ENCODE measurements at regions not wholly inside any gene's neighbourhood (a gene's known extent, or its start where the extent isn't known, plus 50 kb on each side); places are given as distances from the start of the nearest gene placed in this dataset.

- Mint-ChIP-seq H3K27ac (no peak overlapping the region), H3K4me1 (no peaks in the 10 kb centered on the region), H3K27me3 (no peaks in the 10 kb centered on the region), H3K4me3 (no peak overlapping the region), H3K36me3 (no peaks in the 10 kb centered on the region), H3K9me3 (peaks cover 0 to 10% (median 2%) of the 10 kb centered on the region in 11 donors)
- H3K9me3 ChIP-seq (ENCODE audit: control insufficient read depth in 2 of 3, low read length in 3 of 3) = no peaks in the 10 kb centered on the region
- no peak for ATAC-seq
- H3K36me3 ChIP-seq (ENCODE audit: control insufficient read depth in 2 of 3, insufficient read depth in 3 of 3, low read length in 3 of 3) = no peaks in the 10 kb centered on the region
- ChIA-PET POLR2A (no interaction called here), CTCF (no interaction called here)
- no peak overlapping the region for H3K27ac ChIP-seq (ENCODE audit: low read depth, low read length)
- DNase-seq = no peak
- no peaks in the 10 kb centered on the region for H3K4me1 ChIP-seq (ENCODE audit: control insufficient read depth in 2 of 2, insufficient read depth in 2 of 2, low read length in 2 of 2)
- H3K4me3 ChIP-seq (ENCODE audit: low read length) = no peak overlapping the region
- intact Hi-C loops (cut with micrococcal nuclease) = no loop called here
- H3K27me3 ChIP-seq (ENCODE audit: control insufficient read depth in 2 of 2, insufficient read depth in 2 of 2, low read length in 2 of 2) = no peaks in the 10 kb centered on the region
Measured at GRCh38 chr11:24091594-24091993, 405.3 kb upstream of the LUZP2 start.

- Mint-ChIP-seq H3K4me1 (no peaks in the 10 kb centered on the region), H3K27ac (no peak overlapping the region), H3K4me3 (no peak overlapping the region), H3K27me3 (no peaks in the 10 kb centered on the region), H3K9me3 (peaks cover 0 to 7% (median 1%) of the 10 kb centered on the region in 11 donors), H3K36me3 (no peaks in the 10 kb centered on the region)
- CTCF ChIA-PET = no interaction called here
- no peaks in the 10 kb centered on the region for H3K27me3 ChIP-seq (ENCODE audit: control insufficient read depth in 2 of 2, insufficient read depth in 2 of 2, low read length in 2 of 2)
- intact Hi-C loops (cut with micrococcal nuclease) = no loop called here
- H3K27ac ChIP-seq (ENCODE audit: low read depth, low read length) = no peak overlapping the region
- H3K36me3 ChIP-seq (ENCODE audit: control insufficient read depth in 2 of 3, insufficient read depth in 3 of 3, low read length in 3 of 3) = no peaks in the 10 kb centered on the region
- POLR2A ChIA-PET = no interaction called here
- H3K9me3 ChIP-seq (ENCODE audit: control insufficient read depth in 2 of 3, low read length in 3 of 3) = no peaks in the 10 kb centered on the region
- ATAC-seq (no peak), DNase-seq (no peak)
- H3K4me3 ChIP-seq (ENCODE audit: low read length) = no peak overlapping the region
- no peaks in the 10 kb centered on the region for H3K4me1 ChIP-seq (ENCODE audit: control insufficient read depth in 2 of 2, insufficient read depth in 2 of 2, low read length in 2 of 2)
Measured at GRCh38 chr11:24093375-24093774, 403.5 kb upstream of the LUZP2 start.

GRCh38 chr11:24108609-24109008 is 388.2 kb upstream of the LUZP2 start:
- no peak overlapping the region for H3K27ac ChIP-seq (ENCODE audit: low read depth, low read length)
- H3K36me3 ChIP-seq (ENCODE audit: control insufficient read depth in 2 of 3, insufficient read depth in 3 of 3, low read length in 3 of 3) = no peaks in the 10 kb centered on the region
- DNase-seq = no peak
- H3K36me3 Mint-ChIP-seq = peaks cover 0 to 3% (median 0%) of the 10 kb centered on the region in 5 donors
- peaks cover 0 to 7% (median 0%) of the 10 kb centered on the region in 3 experiments for H3K9me3 ChIP-seq (ENCODE audit: control insufficient read depth in 2 of 3, low read length in 3 of 3)
- no peaks in the 10 kb centered on the region for H3K4me1 ChIP-seq (ENCODE audit: control insufficient read depth in 2 of 2, insufficient read depth in 2 of 2, low read length in 2 of 2)
- H3K4me3 ChIP-seq (ENCODE audit: low read length) = no peak overlapping the region
- H3K27me3 ChIP-seq (ENCODE audit: control insufficient read depth in 2 of 2, insufficient read depth in 2 of 2, low read length in 2 of 2) = no peaks in the 10 kb centered on the region
- peaks cover 8 to 39% (median 16%) of the 10 kb centered on the region in 11 donors for H3K9me3 Mint-ChIP-seq
- POLR2A ChIA-PET = no interaction called here
- H3K27ac Mint-ChIP-seq = no peak overlapping the region
- no peak for ATAC-seq
- H3K27me3 Mint-ChIP-seq = no peaks in the 10 kb centered on the region
- CTCF ChIA-PET = no interaction called here
- no peaks in the 10 kb centered on the region for H3K4me1 Mint-ChIP-seq
- intact Hi-C loops (cut with micrococcal nuclease) = no loop called here
- no peak overlapping the region for H3K4me3 Mint-ChIP-seq

- no peaks in the 10 kb centered on the region for H3K27me3 ChIP-seq (ENCODE audit: control insufficient read depth in 2 of 2, insufficient read depth in 2 of 2, low read length in 2 of 2)
- H3K4me3 ChIP-seq (ENCODE audit: low read length) = no peak overlapping the region
- H3K27ac ChIP-seq (ENCODE audit: low read depth, low read length) = no peak overlapping the region
- ATAC-seq (no peak), DNase-seq (no peak)
- no peaks in the 10 kb centered on the region for H3K36me3 Mint-ChIP-seq
- no peak overlapping the region for H3K4me3 Mint-ChIP-seq
- intact Hi-C loops (cut with micrococcal nuclease) = no loop called here
- no peaks in the 10 kb centered on the region for H3K4me1 ChIP-seq (ENCODE audit: control insufficient read depth in 2 of 2, insufficient read depth in 2 of 2, low read length in 2 of 2)
- no peaks in the 10 kb centered on the region for H3K9me3 ChIP-seq (ENCODE audit: control insufficient read depth in 2 of 3, low read length in 3 of 3)
- peaks cover 0 to 10% (median 2%) of the 10 kb centered on the region in 11 donors for H3K9me3 Mint-ChIP-seq
- no peak overlapping the region for H3K27ac Mint-ChIP-seq
- no peaks in the 10 kb centered on the region for H3K27me3 Mint-ChIP-seq
- H3K4me1 Mint-ChIP-seq = no peaks in the 10 kb centered on the region
- POLR2A ChIA-PET = no interaction called here
- CTCF ChIA-PET = no interaction called here
- no peaks in the 10 kb centered on the region for H3K36me3 ChIP-seq (ENCODE audit: control insufficient read depth in 2 of 3, insufficient read depth in 3 of 3, low read length in 3 of 3)
Measured at GRCh38 chr11:24122291-24122690, 374.6 kb upstream of the LUZP2 start.

- H3K27me3 Mint-ChIP-seq = no peaks in the 10 kb centered on the region
- no peaks in the 10 kb centered on the region for H3K27me3 ChIP-seq (ENCODE audit: control insufficient read depth in 2 of 2, insufficient read depth in 2 of 2, low read length in 2 of 2)
- H3K9me3 ChIP-seq (ENCODE audit: control insufficient read depth in 2 of 3, low read length in 3 of 3) = no peaks in the 10 kb centered on the region
- intact Hi-C loops (cut with micrococcal nuclease) = no loop called here
- H3K4me1 Mint-ChIP-seq = no peaks in the 10 kb centered on the region
- no peaks in the 10 kb centered on the region for H3K36me3 Mint-ChIP-seq
- H3K4me3 Mint-ChIP-seq = no peak overlapping the region
- no peak overlapping the region for H3K4me3 ChIP-seq (ENCODE audit: low read length)
- peaks cover 0 to 10% (median 2%) of the 10 kb centered on the region in 11 donors for H3K9me3 Mint-ChIP-seq
- POLR2A ChIA-PET = no interaction called here
- no peak overlapping the region for H3K27ac Mint-ChIP-seq
- CTCF ChIA-PET = no interaction called here
- no peak overlapping the region for H3K27ac ChIP-seq (ENCODE audit: low read depth, low read length)
- ATAC-seq (no peak), DNase-seq (no peak)
- H3K4me1 ChIP-seq (ENCODE audit: control insufficient read depth in 2 of 2, insufficient read depth in 2 of 2, low read length in 2 of 2) = no peaks in the 10 kb centered on the region
- no peaks in the 10 kb centered on the region for H3K36me3 ChIP-seq (ENCODE audit: control insufficient read depth in 2 of 3, insufficient read depth in 3 of 3, low read length in 3 of 3)
Measured at GRCh38 chr11:24124876-24125275, 372.0 kb upstream of the LUZP2 start.

GRCh38 chr11:24131698-24132097 is 365.2 kb upstream of the LUZP2 start:
- H3K4me1 ChIP-seq (ENCODE audit: control insufficient read depth in 2 of 2, insufficient read depth in 2 of 2, low read length in 2 of 2) = no peaks in the 10 kb centered on the region
- H3K27me3 ChIP-seq (ENCODE audit: control insufficient read depth in 2 of 2, insufficient read depth in 2 of 2, low read length in 2 of 2) = no peaks in the 10 kb centered on the region
- H3K4me3 Mint-ChIP-seq = no peak overlapping the region
- H3K4me3 ChIP-seq (ENCODE audit: low read length) = no peak overlapping the region
- H3K36me3 Mint-ChIP-seq = no peaks in the 10 kb centered on the region
- DNase-seq (no peak), ATAC-seq (no peak)
- H3K4me1 Mint-ChIP-seq = no peaks in the 10 kb centered on the region
- intact Hi-C loops (cut with micrococcal nuclease) = no loop called here
- no peak overlapping the region for H3K27ac Mint-ChIP-seq
- POLR2A ChIA-PET = no interaction called here
- H3K36me3 ChIP-seq (ENCODE audit: control insufficient read depth in 2 of 3, insufficient read depth in 3 of 3, low read length in 3 of 3) = no peaks in the 10 kb centered on the region
- H3K27me3 Mint-ChIP-seq = no peaks in the 10 kb centered on the region
- H3K9me3 ChIP-seq (ENCODE audit: control insufficient read depth in 2 of 3, low read length in 3 of 3) = no peaks in the 10 kb centered on the region
- CTCF ChIA-PET = no interaction called here
- no peak overlapping the region for H3K27ac ChIP-seq (ENCODE audit: low read depth, low read length)
- peaks cover 0 to 11% (median 4%) of the 10 kb centered on the region in 11 donors for H3K9me3 Mint-ChIP-seq

GRCh38 chr11:24132471-24132870 is 364.4 kb upstream of the LUZP2 start:
- Histone ChIP-seq H3K36me3 (ENCODE audit: control insufficient read depth in 2 of 3, insufficient read depth in 3 of 3, low read length in 3 of 3) (no peaks in the 10 kb centered on the region), H3K9me3 (ENCODE audit: control insufficient read depth in 2 of 3, low read length in 3 of 3) (no peaks in the 10 kb centered on the region), H3K4me3 (ENCODE audit: low read length) (no peak overlapping the region), H3K4me1 (ENCODE audit: control insufficient read depth in 2 of 2, insufficient read depth in 2 of 2, low read length in 2 of 2) (no peaks in the 10 kb centered on the region), H3K27me3 (ENCODE audit: control insufficient read depth in 2 of 2, insufficient read depth in 2 of 2, low read length in 2 of 2) (no peaks in the 10 kb centered on the region), H3K27ac (ENCODE audit: low read depth, low read length) (no peak overlapping the region)
- CTCF ChIA-PET = no interaction called here
- POLR2A ChIA-PET = no interaction called here
- Mint-ChIP-seq H3K27ac (no peak overlapping the region), H3K4me3 (no peak overlapping the region), H3K36me3 (no peaks in the 10 kb centered on the region), H3K27me3 (no peaks in the 10 kb centered on the region), H3K9me3 (peaks cover 0 to 15% (median 4%) of the 10 kb centered on the region in 11 donors), H3K4me1 (no peaks in the 10 kb centered on the region)
- DNase-seq (no peak), ATAC-seq (no peak)
- intact Hi-C loops (cut with micrococcal nuclease) = no loop called here

All from naive thymus-derived CD4-positive, alpha-beta T cell (primary cell).